AG09319 (cell line): ENCODE measurements at regions not wholly inside any gene's neighbourhood (a gene's known extent, or its start where the extent isn't known, plus 50 kb on each side); places are given as distances from the start of the nearest gene placed in this dataset.

ENCODE experiments used
- DNase-seq: peaks from one replicate; pipeline ENCODE4 v3.0.0-alpha.2; 2010; ENCODE audit warnings: low read depth; ENCODE audit errors: extremely low read depth
- CTCF ChIP-seq: IDR thresholded peaks from 2 replicates; pipeline ENCODE4 v1.5.1; 2011; ENCODE audit warnings: low read depth, mild to moderate bottlenecking, inconsistent platforms, low read length, moderate library complexity

- no peak for DNase-seq
- TF ChIP-seq CTCF: no peak
These were observed 133.4 kb downstream of the OLFM1 start for GRCh38 chr9:135220601-135221575.

GRCh38 chr9:135221576-135221950 lies 134.1 kb downstream of the OLFM1 start:
- TF ChIP-seq CTCF: no peak
- DNase-seq: no peak

- TF ChIP-seq CTCF: no peak
- no peak for DNase-seq
These were observed 134.6 kb downstream of the OLFM1 start for GRCh38 chr9:135221951-135222631.

- DNase-seq: no peak
- no peak for TF ChIP-seq CTCF
These were observed 135.7 kb downstream of the OLFM1 start for GRCh38 chr9:135222881-135223760.

- TF ChIP-seq CTCF: no peak
- no peak for DNase-seq
These were observed 136.4 kb downstream of the OLFM1 start for GRCh38 chr9:135223831-135224230.

GRCh38 chr9:135224286-135224877 lies 136.9 kb downstream of the OLFM1 start:
- no peak for TF ChIP-seq CTCF
- DNase-seq: no peak
